Lower leg skin (tissue), 3 donors: ENCODE measurements at regions not wholly inside any gene's neighbourhood (a gene's known extent, or its start where the extent isn't known, plus 50 kb on each side); places are given as distances from the start of the nearest gene placed in this dataset.

Source experiments
- POLR2A ChIP-seq, 2 donors: fragments of 450-650 bp; IDR thresholded peaks; one replicate each; pipeline ENCODE4 v1.6.1; 2016 to 2017; ENCODE audit warnings: antibody characterized with exemption in 2 of 2, mild to moderate bottlenecking in 1 of 2, moderate library complexity in 1 of 2
- TF ChIP-seq, protein P1 (sequence below), 3 donors: fragments of 450-650 bp; IDR thresholded peaks; one replicate each; pipeline ENCODE4 v1.5.1; 2016; ENCODE audit warnings: antibody characterized with exemption in 3 of 3, mild to moderate bottlenecking in 3 of 3, moderate library complexity in 2 of 3

DNA sequence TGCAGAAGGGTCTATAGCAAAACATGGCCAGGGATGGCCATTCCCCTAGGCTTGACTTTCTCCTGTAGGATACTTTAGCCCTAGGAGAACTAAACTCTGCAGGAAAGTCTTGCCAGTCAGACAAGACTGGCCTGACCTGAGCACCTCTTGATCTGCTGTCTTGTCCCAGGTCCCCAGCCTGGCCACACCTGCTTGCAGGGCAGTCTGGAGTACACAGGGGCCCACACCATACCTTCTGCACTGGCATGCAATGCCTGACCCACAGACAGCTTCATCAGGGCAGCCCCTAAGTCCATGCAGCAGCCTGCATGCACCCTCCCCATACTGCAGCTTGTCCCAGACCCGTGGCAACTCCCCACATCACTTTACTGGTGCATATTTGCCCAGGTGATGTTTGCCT, 204.6 kb downstream of the LRRC3B start:
- TF ChIP-seq POLR2A (IDR thresholded peaks at IDR 0.05) = no peak
- TF ChIP-seq, protein P1, sequence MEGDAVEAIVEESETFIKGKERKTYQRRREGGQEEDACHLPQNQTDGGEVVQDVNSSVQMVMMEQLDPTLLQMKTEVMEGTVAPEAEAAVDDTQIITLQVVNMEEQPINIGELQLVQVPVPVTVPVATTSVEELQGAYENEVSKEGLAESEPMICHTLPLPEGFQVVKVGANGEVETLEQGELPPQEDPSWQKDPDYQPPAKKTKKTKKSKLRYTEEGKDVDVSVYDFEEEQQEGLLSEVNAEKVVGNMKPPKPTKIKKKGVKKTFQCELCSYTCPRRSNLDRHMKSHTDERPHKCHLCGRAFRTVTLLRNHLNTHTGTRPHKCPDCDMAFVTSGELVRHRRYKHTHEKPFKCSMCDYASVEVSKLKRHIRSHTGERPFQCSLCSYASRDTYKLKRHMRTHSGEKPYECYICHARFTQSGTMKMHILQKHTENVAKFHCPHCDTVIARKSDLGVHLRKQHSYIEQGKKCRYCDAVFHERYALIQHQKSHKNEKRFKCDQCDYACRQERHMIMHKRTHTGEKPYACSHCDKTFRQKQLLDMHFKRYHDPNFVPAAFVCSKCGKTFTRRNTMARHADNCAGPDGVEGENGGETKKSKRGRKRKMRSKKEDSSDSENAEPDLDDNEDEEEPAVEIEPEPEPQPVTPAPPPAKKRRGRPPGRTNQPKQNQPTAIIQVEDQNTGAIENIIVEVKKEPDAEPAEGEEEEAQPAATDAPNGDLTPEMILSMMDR (IDR thresholded peaks at IDR 0.05) = no peak
